ENCODE measurements at regions not wholly inside any gene's neighbourhood (a gene's known extent, or its start where the extent isn't known, plus 50 kb on each side); places are given as distances from the start of the nearest gene placed in this dataset.

- DNase-seq (ENCODE audit: low spot score), result no peak
Measured at GRCh38 chr2:71863396-71863795, 284.3 kb downstream of the CYP26B1 start.

GRCh38 chr2:71862921-71863320 lies 284.7 kb downstream of the CYP26B1 start:
- TF ChIP-seq CTCF (IDR thresholded peaks at IDR 0.05), result no peak

More at GRCh38 chr2:71863396-71863795, 284.3 kb downstream of the CYP26B1 start:
- TF ChIP-seq CTCF (IDR thresholded peaks at IDR 0.05), result no peak
- ATAC-seq (ENCODE audit: low FRiP score), result no peak

GRCh38 chr2:71861186-71862160 lies 286.2 kb downstream of the CYP26B1 start:
- DNase-seq (ENCODE audit: low spot score), result no peak
- ATAC-seq (ENCODE audit: low FRiP score), result no peak

More at GRCh38 chr2:71862921-71863320, 284.7 kb downstream of the CYP26B1 start:
- DNase-seq (ENCODE audit: low spot score) (no peak), ATAC-seq (ENCODE audit: low FRiP score) (no peak)

GRCh38 chr2:71860381-71860926 lies 287.2 kb downstream of the CYP26B1 start:
- no peak for TF ChIP-seq CTCF (IDR thresholded peaks at IDR 0.05)
- ATAC-seq (ENCODE audit: low FRiP score), result no peak
- DNase-seq (ENCODE audit: low spot score), result no peak

More at GRCh38 chr2:71861186-71862160, 286.2 kb downstream of the CYP26B1 start:
- TF ChIP-seq CTCF (IDR thresholded peaks at IDR 0.05), result no peak

- ATAC-seq (ENCODE audit: low FRiP score) (no peak), DNase-seq (ENCODE audit: low spot score) (no peak)
- TF ChIP-seq CTCF (IDR thresholded peaks at IDR 0.05), result no peak
Measured at GRCh38 chr2:71859211-71859847, 288.3 kb downstream of the CYP26B1 start.

GRCh38 chr2:71858071-71858470 lies 289.6 kb downstream of the CYP26B1 start:
- TF ChIP-seq CTCF (IDR thresholded peaks at IDR 0.05), result no peak
- ATAC-seq (ENCODE audit: low FRiP score), result no peak
- DNase-seq (ENCODE audit: low spot score), result no peak

Measured in omental fat pad (tissue), 3 donors.